ES-I3 (cell line): ENCODE measurements at regions not wholly inside any gene's neighbourhood (a gene's known extent, or its start where the extent isn't known, plus 50 kb on each side); places are given as distances from the start of the nearest gene placed in this dataset.
A peak's percentile ranks its signal among the peaks of the same experiment; 100 is the strongest.
"Not testable (repeated sequence)": the region's sequence is repeated elsewhere in the genome, so short reads cannot be mapped to it uniquely, and the experiment has no call there.

ENCODE experiments used
- H3K36me3 ChIP-seq: 2 replicates; pipeline ENCODE4 v1.6.1; 2013; ENCODE audit warnings: mild to moderate bottlenecking, low read length, control low read depth, moderate library complexity; ENCODE audit not compliant: insufficient read depth
- H3K4me1 ChIP-seq: 2 replicates; pipeline ENCODE4 v1.6.1; 2013; ENCODE audit warnings: mild to moderate bottlenecking, control low read depth, low read length; ENCODE audit not compliant: insufficient read depth
- H3K9ac ChIP-seq: 2 replicates; pipeline ENCODE4 v1.6.1; 2013; ENCODE audit warnings: low read depth, mild to moderate bottlenecking, low read length, moderate library complexity
- H3K9me3 ChIP-seq: 2 replicates; pipeline ENCODE4 v1.6.1; 2013; ENCODE audit warnings: mild to moderate bottlenecking, low read length, moderate library complexity; ENCODE audit not compliant: control insufficient read depth, insufficient read depth

- Histone ChIP-seq H3K9ac (no peak overlapping the region), H3K9me3 (no peaks in the 10 kb centered on the region), H3K36me3 (no peaks in the 10 kb centered on the region), H3K4me1 (peaks cover 3% of the 10 kb centered on the region; the same call in 1 of the 2 replicates)
These were observed 654.5 kb upstream of the COBL start for GRCh38 chr7:51970961-51971665.

DNA sequence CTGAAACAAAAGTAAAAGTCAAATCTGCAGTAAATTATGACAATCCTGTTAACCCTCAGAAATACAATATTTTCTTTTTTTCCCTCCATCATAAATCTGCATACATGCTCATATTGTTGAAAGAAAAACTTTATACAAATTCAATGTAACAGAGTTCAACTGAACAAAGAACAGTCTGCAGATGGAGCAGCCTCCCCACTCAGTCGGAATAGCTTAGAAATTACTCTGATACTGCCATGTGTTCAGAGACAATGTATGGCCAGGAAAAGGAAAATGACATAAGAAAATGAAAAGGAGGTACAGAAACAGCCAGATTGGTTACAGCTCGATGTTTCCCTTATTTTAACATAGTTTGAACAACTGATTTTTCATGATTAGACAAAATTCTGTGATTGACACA, 651.9 kb upstream of the COBL start:
- Histone ChIP-seq H3K9me3 (no peaks in the 10 kb centered on the region), H3K4me1 (no peaks in the 10 kb centered on the region), H3K9ac (no peak overlapping the region), H3K36me3 (no peaks in the 10 kb centered on the region)

DNA sequence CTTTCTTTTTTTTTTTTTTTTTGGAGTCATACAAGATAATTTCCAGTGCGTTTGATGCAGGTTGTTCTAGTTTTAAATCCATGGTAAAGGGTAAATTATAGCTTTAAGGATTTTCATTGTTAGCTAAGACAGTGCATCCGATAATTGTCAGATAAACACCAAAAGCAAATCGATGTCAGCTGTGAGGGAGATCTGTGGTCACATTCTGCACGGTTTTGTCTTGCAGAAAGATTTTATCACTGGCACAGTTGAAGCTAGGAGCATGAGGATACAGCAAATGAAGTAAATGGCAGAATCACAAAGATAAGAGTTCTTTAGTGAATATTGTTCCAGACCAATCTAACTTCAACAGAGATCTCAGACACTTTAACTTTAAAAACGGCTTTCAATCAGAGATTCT, 648.8 kb upstream of the COBL start:
- H3K4me1 ChIP-seq = no peaks in the 10 kb centered on the region
- H3K9me3 ChIP-seq = no peaks in the 10 kb centered on the region
- H3K9ac ChIP-seq = no peak overlapping the region
- no peaks in the 10 kb centered on the region for H3K36me3 ChIP-seq

- Histone ChIP-seq H3K9me3 (no peaks in the 10 kb centered on the region), H3K4me1 (no peaks in the 10 kb centered on the region)
These were observed 645.2 kb upstream of the COBL start for GRCh38 chr7:51961804-51962203.

DNA sequence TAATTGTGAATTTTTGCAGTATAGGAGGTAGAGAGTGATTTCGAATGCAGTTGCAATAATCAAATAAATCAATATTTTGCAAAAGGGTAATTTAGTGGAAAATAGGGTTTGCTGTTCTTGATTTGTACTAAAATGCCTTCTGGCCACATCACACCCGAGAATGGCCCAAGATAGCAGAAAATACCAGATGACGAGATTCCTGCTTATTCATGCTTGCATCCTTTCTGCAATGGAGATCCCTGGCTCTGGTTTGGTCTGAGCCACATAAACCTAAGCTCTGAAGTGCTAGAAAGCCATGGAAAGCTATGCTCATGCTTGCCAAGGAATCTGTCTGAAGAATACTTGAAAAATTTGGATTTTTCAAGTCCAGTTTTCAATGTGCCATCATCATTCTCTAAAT, 634.2 kb upstream of the COBL start:
- Histone ChIP-seq H3K9ac (peak overlapping the region; percentile 5; the same call in 1 of the 2 replicates), H3K36me3 (no peaks in the 10 kb centered on the region), H3K9me3 (no peaks in the 10 kb centered on the region), H3K4me1 (peaks cover 39% of the 10 kb centered on the region)

More at GRCh38 chr7:51961804-51962203, 645.2 kb upstream of the COBL start:
- no peaks in the 10 kb centered on the region for H3K36me3 ChIP-seq
- H3K9ac ChIP-seq = no peak overlapping the region

DNA sequence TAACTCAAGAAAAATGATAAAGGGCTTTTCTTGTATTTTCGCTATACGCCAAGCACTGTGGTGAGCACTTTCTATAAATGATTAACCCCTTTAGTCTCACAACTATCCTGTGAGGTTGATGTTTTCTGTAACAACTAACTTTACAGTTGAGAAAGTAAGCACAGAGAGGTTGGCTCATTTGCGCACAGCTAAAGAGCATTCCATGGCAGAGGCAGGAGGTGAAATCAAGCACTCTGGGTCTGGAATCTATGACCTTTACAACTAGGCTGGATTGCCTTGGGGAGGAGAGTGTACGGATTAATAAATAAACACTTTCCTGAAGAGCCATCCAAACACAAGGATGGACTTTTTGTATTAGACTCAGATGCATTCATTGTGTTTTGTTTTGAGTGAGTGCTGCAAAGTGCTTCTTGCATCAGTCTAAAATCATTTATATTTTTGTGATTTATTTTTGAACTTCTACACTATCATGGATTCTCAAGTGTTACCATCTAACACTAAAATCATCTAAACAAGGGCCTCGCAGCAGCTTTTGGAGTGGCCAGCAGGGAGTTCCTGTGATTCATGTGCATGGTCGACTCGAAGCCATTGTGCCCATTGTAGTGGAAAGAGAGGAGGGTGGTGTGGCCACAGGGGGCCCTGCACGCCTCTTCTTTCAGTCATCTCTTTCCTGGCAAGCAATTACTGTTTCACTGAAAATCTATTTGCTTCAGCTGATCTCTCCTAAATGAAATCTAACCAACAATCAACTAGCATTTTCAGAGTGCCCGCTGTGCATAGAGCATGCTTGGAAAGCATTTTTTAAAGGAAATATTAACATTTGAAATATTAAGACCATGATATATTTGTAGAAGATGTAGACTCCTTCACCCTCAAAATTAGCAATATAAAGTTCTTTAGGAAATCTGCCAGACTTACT, 633.4 kb upstream of the COBL start:
- peaks cover 39% of the 10 kb centered on the region for H3K4me1 ChIP-seq
- no peaks in the 10 kb centered on the region for H3K9me3 ChIP-seq
- H3K36me3 ChIP-seq = no peaks in the 10 kb centered on the region
- peak overlapping the region; percentile 24; the same call in 1 of the 2 replicates for H3K9ac ChIP-seq

DNA sequence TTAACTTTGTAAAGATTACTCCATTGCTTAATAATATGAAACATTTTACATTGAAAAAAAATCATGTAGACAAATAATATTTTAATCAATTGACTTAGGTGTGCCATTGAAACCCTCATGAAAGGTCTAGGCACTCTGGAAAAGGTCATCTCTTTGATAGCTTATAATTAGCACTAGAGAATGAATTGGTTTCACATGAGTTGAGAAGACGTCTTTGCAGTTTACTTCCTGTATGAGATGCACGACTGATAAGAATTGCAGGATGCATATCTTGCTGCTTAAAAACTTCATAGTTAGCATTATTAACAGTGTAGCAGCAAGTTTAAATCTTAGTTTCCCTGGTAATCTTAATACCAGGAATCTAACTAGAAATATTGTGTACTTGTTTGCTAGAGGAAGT, 614.2 kb upstream of the COBL start:
- no peaks in the 10 kb centered on the region for H3K36me3 ChIP-seq
- H3K4me1 ChIP-seq = no peaks in the 10 kb centered on the region
- no peak overlapping the region for H3K9ac ChIP-seq
- H3K9me3 ChIP-seq = no peaks in the 10 kb centered on the region; the same call in 1 of the 2 replicates

GRCh38 chr7:51929818-51930217, 613.2 kb upstream of the COBL start:
- H3K36me3 ChIP-seq = no peaks in the 10 kb centered on the region
- H3K9me3 ChIP-seq = no peaks in the 10 kb centered on the region; the same call in 1 of the 2 replicates
- H3K4me1 ChIP-seq = no peaks in the 10 kb centered on the region
- H3K9ac ChIP-seq = no peak overlapping the region

DNA sequence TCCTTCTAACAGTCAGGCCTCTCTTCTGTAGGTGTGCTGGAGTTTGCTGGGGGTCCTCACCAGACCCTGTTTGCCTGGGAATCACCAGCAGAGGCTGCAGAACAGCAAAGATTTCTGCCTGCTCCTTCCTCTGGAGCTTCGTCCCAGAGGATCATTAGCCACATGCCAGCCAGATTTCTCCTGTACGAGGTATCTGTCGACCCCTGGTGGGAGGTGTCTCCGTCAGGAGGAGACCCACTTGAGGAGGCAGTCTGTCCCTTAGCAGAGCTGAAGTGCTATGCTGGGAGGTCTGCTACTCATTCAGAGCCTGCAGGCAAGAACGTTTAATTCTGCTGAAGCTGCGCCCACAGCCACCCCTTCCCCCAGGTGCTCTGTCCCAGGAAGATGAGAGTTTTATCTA, 611.1 kb upstream of the COBL start:
- no peak overlapping the region for H3K9ac ChIP-seq
- H3K4me1 ChIP-seq = no peaks in the 10 kb centered on the region
- H3K9me3 ChIP-seq = no peaks in the 10 kb centered on the region; the same call in 1 of the 2 replicates
- H3K36me3 ChIP-seq = no peaks in the 10 kb centered on the region

DNA sequence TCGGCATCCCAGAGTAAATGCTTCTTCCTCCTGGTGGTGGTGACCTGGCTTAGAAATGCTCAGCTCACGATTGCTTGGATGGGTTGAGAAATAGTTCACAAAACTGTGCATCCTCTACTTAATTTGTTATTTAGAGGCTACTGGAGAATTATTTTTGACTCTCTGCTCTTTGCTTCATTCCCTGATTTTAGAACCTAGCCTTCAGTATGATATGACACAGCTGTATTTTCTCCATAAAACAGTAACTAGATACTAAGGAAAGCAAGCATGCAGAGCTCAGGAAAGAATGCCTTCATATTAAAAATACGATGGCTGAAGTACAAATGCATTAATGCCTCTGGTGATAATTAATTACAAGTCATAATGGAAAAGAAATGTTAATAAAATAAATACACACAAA, 602.0 kb upstream of the COBL start:
- H3K9ac ChIP-seq = no peak overlapping the region
- H3K36me3 ChIP-seq = no peaks in the 10 kb centered on the region
- no peaks in the 10 kb centered on the region for H3K9me3 ChIP-seq
- no peaks in the 10 kb centered on the region for H3K4me1 ChIP-seq

GRCh38 chr7:51901489-51901840, 584.9 kb upstream of the COBL start:
- Histone ChIP-seq H3K36me3 (no peaks in the 10 kb centered on the region), H3K9ac (no peak overlapping the region), H3K9me3 (no peaks in the 10 kb centered on the region), H3K4me1 (no peaks in the 10 kb centered on the region)

DNA sequence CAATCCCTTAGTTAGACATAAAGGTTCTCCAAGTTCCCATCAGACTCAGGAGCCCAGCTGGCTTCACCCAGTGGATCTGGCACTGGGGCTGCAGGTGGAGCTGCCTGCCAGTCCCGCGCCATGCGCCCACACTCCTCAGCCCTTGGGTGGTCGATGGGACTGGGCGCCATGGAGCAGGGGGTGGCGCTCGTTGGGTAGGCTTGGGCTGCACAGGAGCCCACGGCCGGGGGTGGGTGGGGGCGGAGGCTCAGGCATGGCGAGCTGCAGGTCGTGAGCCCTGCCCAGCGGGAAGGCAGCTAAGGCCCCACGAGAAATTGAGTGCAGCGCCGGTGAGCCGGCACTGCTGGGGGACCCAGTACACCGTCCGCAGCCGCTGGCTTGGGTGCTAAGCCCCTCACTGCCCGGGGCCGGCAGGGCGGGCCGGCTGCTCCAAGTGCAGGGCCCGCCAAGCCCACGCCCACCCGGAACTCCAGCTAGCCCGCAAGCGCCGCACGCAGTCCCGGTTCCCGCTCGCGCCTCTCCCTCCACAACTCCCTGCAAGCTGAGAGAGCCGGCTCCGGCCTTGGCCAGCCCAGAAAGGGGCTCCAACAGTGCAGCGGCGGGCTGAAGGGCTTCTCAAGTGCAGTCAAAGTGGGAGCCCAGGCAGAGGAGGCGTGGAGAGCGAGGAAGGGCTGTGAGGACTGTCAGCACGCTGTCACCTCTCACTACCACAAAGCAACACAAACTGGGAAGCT, 584.3 kb upstream of the COBL start:
- H3K9me3 ChIP-seq, H3K36me3 ChIP-seq, H3K9ac ChIP-seq, H3K4me1 ChIP-seq: not testable (repeated sequence)

GRCh38 chr7:51899611-51900010, 583.0 kb upstream of the COBL start:
- Histone ChIP-seq H3K36me3 (no peaks in the 10 kb centered on the region), H3K4me1 (no peaks in the 10 kb centered on the region), H3K9ac (no peak overlapping the region), H3K9me3 (no peaks in the 10 kb centered on the region)

GRCh38 chr7:51882412-51882811, 565.8 kb upstream of the COBL start:
- Histone ChIP-seq H3K4me1 (peaks cover 13% of the 10 kb centered on the region; the same call in 1 of the 2 replicates), H3K36me3 (no peaks in the 10 kb centered on the region), H3K9ac (no peak overlapping the region), H3K9me3 (no peaks in the 10 kb centered on the region)
